AG20443 (cell line): ENCODE measurements at regions not wholly inside any gene's neighbourhood (a gene's known extent, or its start where the extent isn't known, plus 50 kb on each side); places are given as distances from the start of the nearest gene placed in this dataset.
A peak's percentile ranks its signal among the peaks of the same experiment; 100 is the strongest.

ENCODE experiments used
- DNase-seq: peaks from one replicate; pipeline ENCODE4 v3.0.0; 2012; ENCODE audit warnings: low spot score, mixed read lengths

DNA sequence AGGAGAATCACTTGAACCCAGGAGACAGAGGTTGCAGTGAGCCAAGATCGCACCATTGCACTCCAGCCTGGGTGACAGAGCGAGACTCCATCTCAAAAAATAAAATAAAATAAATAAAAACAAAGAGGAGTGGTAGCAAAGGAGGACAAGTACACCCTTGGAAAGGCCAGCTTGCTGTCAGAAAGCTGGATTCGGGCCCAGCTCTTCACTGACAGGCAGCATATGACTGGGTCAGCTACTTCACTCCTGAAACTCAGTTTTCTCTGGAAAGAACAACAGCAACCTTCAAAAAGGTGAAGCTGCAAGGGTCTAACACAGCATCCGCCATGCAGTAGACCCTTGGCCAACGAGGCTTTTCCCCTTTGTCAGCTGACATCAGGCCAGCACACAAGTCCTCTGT, 156.0 kb upstream of the TIAM1 start:
- DNase-seq, result no peak

DNA sequence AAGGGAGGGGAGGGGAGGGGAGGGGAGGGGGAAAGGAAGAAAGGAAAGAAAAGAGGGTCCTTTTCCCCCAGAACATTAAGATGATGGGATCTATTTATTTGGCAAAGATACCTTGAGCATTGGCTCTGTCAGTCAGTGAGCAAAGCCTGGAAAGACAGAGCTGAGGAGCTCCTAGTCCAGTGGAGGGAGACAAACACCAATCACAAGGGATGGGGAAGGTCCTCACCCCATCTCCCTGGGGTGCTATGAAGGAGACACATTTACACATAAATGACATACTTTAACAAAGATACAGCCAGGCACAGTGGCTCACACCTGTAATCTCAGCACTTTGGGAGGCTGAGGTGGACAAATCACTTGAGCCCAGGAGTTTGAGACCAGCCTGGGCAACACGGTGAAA, 154.9 kb upstream of the TIAM1 start:
- no peak for DNase-seq

- no peak for DNase-seq
These were observed 153.9 kb upstream of the TIAM1 start for GRCh38 chr21:31497914-31498313.

DNA sequence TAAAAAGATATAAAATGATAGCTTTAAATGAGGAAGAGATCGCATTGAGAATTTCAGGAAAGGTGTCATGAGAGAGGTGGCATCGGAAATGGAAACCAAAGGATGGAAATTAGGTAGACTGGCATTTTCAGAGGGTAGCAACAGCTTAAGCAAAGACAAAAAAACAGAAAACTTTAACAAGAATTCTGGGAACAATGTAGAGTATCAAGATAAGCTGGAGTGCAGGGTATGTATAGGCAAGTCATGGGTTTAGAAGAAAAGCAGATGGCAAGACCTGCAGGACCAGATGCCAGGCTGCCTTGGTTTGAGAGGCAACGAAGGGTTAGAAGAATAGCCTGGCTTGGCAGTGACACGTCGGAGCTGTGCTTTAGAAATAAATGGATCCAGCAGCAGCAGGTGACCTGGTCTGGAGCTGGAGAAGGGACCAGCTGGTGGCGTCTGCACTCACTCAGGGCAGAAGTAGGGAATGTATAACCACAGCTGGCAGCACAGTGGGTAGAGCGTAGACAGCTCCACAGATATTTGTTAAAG, 149.4 kb upstream of the TIAM1 start:
- DNase-seq, result no peak

DNA sequence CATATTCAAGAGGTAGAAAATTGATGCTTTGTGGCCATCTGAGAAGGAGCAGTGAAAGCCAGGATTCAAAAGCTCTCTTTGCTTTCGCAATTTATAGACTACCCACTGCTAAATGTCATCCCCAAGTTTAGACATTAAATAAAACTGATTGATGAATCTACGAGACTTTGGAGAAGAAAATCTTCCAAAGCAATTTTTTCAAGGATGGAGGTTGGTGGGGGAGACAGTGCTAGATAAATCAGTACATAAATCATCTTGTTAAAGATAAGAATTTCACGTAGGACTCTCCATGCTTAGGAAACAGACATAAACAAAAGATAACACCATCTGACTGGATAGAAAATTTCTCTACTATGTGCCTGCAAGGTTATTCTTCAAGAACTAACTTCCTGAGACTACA, 147.6 kb upstream of the TIAM1 start:
- DNase-seq, result no peak

DNA sequence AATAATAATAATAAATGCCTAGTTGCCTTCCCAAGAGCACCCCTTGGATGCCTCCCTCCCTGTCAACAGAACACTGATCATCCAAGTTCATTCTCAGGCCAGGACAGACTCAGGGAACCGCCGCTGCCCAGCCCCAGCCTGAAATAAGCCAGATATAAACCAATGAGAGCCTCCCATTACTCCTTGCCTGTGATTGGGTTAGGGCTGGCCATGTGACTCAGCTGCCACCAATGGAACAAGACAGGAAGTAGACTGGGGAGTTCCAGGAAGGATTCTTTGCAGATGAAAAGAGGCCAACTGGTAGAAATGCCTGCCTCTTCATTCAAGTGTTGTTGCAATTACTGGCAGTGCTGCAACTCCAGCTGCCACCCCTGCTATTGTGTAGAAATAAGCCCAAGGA, 146.4 kb upstream of the TIAM1 start:
- DNase-seq, result no peak

- DNase-seq, result no peak
These were observed 145.7 kb upstream of the TIAM1 start for GRCh38 chr21:31489726-31490125.

DNA sequence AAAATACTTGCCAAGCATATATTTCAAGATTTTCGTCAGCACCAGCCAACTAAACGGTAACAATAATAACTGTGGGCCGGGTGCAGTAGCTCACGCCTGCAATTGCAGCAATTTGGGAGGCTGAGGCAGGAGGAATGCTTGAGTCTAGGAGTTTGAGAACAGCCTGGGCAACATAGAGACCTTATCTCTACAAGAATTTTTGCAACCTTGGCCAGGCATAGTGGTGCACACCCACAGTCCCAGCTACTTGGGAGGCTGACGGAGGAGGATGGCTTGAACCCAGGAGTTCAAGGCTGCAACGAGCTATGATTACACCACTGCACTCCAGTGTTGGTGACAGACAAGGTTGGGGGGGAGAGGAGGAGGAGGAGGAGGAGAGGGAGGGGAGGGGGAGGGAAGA, 145.0 kb upstream of the TIAM1 start:
- DNase-seq, result no peak

DNA sequence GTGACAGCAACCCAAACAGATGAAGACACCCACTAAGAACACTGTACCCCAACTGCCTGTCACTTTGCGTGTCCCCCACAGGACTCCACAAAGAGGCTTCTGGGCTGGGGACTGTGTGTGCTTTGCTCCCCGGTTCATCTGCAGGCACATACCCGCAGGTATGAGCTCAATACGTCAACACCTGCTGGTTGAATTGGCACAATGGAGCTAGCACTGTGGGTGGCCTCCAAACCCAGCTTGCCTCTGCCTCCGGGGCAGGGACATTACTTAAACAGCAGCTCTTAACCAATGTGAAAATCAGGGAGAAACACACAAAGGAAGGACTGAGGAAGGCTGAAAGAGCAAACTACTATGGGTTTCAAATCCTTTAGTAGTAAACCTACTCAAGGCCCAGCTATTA, 140.2 kb upstream of the TIAM1 start:
- no peak for DNase-seq

DNA sequence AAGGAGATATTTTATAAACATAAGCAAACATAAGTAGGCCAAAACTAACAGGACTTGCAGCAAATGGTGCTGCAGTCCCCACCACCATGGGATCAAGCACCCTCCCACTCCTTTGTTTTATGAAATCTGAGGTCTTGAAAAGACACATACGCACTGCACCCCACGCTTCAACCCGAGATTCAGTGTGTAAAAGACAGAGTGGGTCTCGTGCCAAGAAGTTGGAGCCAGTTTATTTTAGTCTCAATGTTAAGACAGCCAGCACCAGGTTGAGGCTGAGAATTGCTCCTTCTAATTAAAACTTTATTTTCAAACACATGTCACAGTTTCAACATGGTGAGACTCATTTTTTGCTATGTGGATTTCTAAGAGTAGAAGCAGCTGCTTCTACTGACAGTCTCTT, 139.1 kb upstream of the TIAM1 start:
- DNase-seq, result no peak

DNA sequence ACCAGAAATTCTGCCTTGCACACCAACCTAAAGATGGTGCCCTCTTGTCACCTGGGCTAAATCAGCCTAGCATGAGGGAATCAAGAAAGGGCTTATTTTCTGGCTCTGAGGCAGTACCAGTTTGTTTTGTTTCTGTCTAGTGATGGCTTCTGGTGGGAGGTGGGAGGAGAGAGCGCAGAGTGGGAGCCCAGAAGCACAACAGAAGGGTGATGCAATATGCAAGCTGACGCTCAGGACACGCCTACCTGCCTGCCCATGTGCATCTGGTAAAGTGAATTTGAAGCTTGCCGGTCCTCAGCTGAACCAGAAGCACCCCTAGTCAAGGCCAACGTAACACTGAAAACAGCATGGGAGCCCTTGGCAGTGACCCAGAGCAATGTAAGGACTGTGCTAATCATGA, 138.4 kb upstream of the TIAM1 start:
- DNase-seq, result no peak

DNA sequence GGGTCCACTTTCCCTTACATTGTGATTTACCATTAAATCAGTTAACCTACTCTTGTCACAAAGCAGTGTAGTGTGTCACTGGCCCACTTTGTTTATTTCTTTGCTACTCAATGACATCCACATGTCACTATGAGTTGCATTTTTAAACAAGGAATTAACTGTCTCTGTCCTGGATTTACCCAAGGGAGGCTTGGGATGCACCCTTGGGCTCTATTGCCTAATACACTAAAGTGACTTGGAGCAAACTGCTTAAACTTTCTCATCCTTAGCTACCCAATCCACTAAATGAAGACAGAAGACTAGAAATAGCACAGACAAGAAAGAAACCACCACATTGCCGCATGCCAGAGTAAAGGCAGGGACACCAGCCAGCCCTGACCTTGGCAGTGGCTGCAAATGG, 136.2 kb upstream of the TIAM1 start:
- DNase-seq, result no peak

GRCh38 chr21:31479714-31480113, 135.7 kb upstream of the TIAM1 start:
- DNase-seq, result no peak

GRCh38 chr21:31479222-31479621, 135.2 kb upstream of the TIAM1 start:
- DNase-seq, result no peak

- DNase-seq, result peak; percentile 26
These were observed 132.4 kb upstream of the TIAM1 start for GRCh38 chr21:31476263-31477022.

DNA sequence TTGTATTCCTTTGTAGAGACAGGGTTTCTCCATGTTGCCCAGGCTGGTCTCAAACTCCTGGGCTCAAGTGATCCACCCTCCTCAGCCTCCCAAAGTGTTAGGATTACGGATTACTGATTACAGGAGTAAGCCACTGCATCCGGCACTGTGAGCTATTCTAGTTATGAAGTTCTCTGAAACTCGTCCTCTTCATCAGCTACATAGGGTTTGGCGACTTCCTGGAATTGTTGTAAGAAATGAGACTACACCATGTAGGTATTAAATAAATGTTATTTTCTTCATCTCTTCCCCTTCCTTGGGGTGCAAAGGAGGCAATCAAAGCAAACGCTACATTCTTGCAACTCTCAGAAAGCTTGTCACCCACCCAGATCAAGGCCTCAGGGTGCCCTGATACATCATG, 131.2 kb upstream of the TIAM1 start:
- DNase-seq, result no peak

DNA sequence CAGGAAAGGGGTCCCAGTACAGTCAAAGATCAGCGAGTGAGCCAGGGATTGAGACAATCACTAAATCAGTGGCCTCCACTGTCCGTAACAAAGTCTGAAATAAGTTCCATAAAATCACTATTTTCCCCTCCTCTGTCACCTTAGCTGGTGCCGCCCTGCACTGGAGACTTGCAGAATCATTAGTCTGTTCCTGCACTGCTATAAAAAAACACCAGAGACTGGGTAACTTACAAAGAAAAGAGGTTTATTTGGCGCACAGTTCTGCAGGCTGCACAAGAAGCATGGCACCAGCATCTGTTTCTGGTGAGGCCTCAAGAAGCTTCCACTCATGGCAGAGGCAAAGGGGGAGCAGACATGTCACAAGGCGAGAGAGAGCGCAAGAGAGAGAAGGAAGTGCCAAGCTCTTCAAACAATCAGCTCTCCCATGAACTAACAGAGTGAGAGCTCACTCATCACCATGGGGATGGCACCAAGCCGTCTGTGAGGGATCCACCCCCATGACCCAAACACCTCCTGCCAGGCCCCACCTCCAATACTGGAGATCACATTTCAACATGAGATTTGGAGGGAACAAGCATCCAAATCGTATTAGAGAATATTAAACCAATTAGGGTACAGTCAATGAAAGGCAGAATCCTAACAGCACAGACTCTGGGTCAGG, 129.8 kb upstream of the TIAM1 start:
- no peak for DNase-seq

GRCh38 chr21:31471865-31472264, 127.8 kb upstream of the TIAM1 start:
- DNase-seq, result no peak

DNA sequence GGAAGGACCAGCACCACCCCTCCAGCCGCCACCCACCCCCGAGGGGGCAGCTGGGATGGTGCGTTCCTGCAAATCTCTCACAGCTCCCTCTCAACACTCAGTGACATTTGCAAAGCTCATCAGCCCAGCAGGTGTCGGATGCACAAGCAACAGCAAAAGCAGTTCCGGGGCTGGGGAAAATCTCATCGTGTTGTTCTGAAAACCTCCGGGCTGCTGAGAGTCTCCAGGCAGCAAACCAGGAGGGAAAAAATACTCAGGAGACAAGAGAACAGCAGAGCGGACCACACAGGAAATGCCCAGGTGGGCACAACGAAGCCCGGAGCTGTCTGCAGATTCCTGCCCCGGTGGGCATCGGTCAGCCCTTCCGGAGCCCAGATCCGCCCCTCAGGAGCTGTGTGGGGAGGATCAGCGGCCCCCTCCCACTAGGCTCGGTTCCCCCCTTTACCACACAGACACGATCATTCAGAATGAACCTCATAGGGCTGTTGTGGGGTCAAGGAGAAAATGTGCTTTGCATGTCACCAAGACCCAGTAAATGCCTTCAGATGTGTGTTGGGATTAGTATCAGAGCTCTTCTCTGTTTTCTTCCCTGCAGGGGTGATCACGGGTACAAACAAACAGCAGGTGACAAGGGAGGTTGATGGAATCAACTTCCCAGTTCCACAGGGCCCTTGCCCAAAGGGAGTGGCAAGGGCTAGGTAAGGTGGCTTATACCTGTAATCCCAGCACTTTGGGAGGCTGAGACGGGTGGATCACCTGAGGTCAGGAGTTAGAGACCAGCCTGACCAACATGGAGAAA, 127.0 kb upstream of the TIAM1 start:
- no peak for DNase-seq

GRCh38 chr21:31460980-31461379, 116.9 kb upstream of the TIAM1 start:
- DNase-seq, result no peak

- DNase-seq, result no peak
These were observed 115.4 kb upstream of the TIAM1 start for GRCh38 chr21:31459457-31459856.

- no peak for DNase-seq
These were observed 113.6 kb upstream of the TIAM1 start for GRCh38 chr21:31457675-31458074.

- no peak for DNase-seq
These were observed 112.1 kb upstream of the TIAM1 start for GRCh38 chr21:31456201-31456600.
